Upper lobe of left lung (tissue), 6 donors: ENCODE measurements at regions not wholly inside any gene's neighbourhood (a gene's known extent, or its start where the extent isn't known, plus 50 kb on each side); places are given as distances from the start of the nearest gene placed in this dataset.
A peak's percentile ranks its signal among the peaks of the same experiment; 100 is the strongest.

ENCODE experiments used
- ATAC-seq, 2 donors: fragments of 200-7000 bp; cut with Tn5 transposase; one replicate each; pipeline ENCODE4 v1.9.1; 2022; ENCODE audit warnings: mild to moderate bottlenecking in 2 of 2, moderate library complexity in 2 of 2; ENCODE audit not compliant: low FRiP score in 2 of 2
- DNase-seq, 2 donors: peaks; one replicate each; pipeline ENCODE4 v3.0.0-alpha.2; 2019 to 2020
- H3K27ac ChIP-seq, 4 donors: fragments of 200-600 bp; sonication (generic); one replicate each; pipeline ENCODE4 v1.5.1; 2016 to 2019
- H3K27me3 ChIP-seq, 4 donors: fragments of 200-600 bp; sonication (generic); one replicate each; pipeline ENCODE4 v1.5.1; 2017 to 2019
- H3K36me3 ChIP-seq, 4 donors: fragments of 200-600 bp; sonication (generic); one replicate each; pipeline ENCODE4 v1.5.1; 2016 to 2019
- H3K4me1 ChIP-seq, 4 donors: fragments of 200-600 bp; sonication (generic); one replicate each; pipeline ENCODE4 v1.5.1; 2018 to 2019
- H3K4me3 ChIP-seq, 4 donors: fragments of 200-600 bp; sonication (generic); one replicate each; pipeline ENCODE4 v1.5.1; 2017 to 2019; ENCODE audit warnings: mild to moderate bottlenecking in 2 of 4, moderate library complexity in 1 of 4
- H3K9me3 ChIP-seq, 4 donors: fragments of 200-600 bp; sonication (generic); one replicate each; pipeline ENCODE4 v1.5.1; 2018 to 2019
- EP300 ChIP-seq, 4 donors: sonication (generic); formaldehyde crosslinking; IDR thresholded peaks; one replicate each; pipeline ENCODE4 v1.5.1; 2017; ENCODE audit warnings: antibody characterized with exemption in 4 of 4, control low read depth in 2 of 4
- POLR2A ChIP-seq, 4 donors: fragments of 450-650 bp; IDR thresholded peaks; one replicate each; pipeline ENCODE4 v1.5.1; 2016 to 2017; ENCODE audit warnings: antibody characterized with exemption in 4 of 4, mild to moderate bottlenecking in 2 of 4
- POLR2AphosphoS5 ChIP-seq, 2 donors: sonication (generic); formaldehyde crosslinking; IDR thresholded peaks; one replicate each; pipeline ENCODE4 v1.5.1; 2017; ENCODE audit warnings: antibody characterized with exemption in 2 of 2
- WGBS, 2 donors: methylation state at CpG; one replicate each; pipeline ENCODE4 v1.1.5; 2017 to 2018; 5-methylcytosine and 5-hydroxymethylcytosine counted together
- TF ChIP-seq, protein P1 (sequence below), 6 experiments: fragments of 450-650 bp in 4 of 6; fragments of 200-600 bp in 2 of 6; sonication (generic) in 2 of 6; IDR thresholded peaks; one replicate each; pipeline ENCODE4 v1.5.1; 2016 to 2019; ENCODE audit warnings: antibody characterized with exemption in 6 of 6
- donor health status: DM: no; HTN: no; CAD: no; lungs with moderate emphysema.
- donor health status: DM: no; HTN: yes; CAD: no; lungs with severe emphysema.

DNA sequence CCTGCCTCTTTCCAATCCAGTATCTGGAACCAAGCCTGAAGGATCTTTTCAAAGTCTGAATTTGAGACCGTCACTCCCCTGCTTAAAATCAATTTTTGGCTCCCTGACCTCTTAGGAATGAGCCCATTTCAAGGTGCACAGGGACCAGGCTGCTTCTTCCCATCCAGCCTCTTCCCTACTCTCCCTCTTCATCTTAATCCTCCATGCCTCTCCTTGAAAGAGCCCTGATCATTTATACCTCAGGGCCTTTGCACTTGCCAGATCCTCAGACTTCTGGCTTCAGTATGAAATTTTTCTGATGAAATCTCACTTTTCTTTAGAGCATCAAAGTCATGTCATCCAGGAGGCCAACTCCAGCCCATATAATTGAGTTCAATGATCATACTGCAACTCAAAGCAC, 399.5 kb upstream of the CELF2 start:
- H3K9me3 ChIP-seq, result no peaks in the 10 kb centered on the region
- H3K4me1 ChIP-seq, result no peaks in the 10 kb centered on the region
- H3K36me3 ChIP-seq, result no peaks in the 10 kb centered on the region
- WGBS, 2 donors, result 90 to 100% methylated on average over 1 of the region's 1 CpG
- no peak for DNase-seq
- H3K27ac ChIP-seq, result no peak overlapping the region
- H3K4me3 ChIP-seq, result no peak overlapping the region
- ATAC-seq, result no peak
- H3K27me3 ChIP-seq, result no peaks in the 10 kb centered on the region
- TF ChIP-seq EP300 (IDR thresholded peaks at IDR 0.05), result no peak
- no peak for TF ChIP-seq POLR2A (IDR thresholded peaks at IDR 0.05)
- TF ChIP-seq POLR2AphosphoS5 (IDR thresholded peaks at IDR 0.05), result no peak
- TF ChIP-seq, protein P1, sequence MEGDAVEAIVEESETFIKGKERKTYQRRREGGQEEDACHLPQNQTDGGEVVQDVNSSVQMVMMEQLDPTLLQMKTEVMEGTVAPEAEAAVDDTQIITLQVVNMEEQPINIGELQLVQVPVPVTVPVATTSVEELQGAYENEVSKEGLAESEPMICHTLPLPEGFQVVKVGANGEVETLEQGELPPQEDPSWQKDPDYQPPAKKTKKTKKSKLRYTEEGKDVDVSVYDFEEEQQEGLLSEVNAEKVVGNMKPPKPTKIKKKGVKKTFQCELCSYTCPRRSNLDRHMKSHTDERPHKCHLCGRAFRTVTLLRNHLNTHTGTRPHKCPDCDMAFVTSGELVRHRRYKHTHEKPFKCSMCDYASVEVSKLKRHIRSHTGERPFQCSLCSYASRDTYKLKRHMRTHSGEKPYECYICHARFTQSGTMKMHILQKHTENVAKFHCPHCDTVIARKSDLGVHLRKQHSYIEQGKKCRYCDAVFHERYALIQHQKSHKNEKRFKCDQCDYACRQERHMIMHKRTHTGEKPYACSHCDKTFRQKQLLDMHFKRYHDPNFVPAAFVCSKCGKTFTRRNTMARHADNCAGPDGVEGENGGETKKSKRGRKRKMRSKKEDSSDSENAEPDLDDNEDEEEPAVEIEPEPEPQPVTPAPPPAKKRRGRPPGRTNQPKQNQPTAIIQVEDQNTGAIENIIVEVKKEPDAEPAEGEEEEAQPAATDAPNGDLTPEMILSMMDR (IDR thresholded peaks at IDR 0.05), result no peak

DNA sequence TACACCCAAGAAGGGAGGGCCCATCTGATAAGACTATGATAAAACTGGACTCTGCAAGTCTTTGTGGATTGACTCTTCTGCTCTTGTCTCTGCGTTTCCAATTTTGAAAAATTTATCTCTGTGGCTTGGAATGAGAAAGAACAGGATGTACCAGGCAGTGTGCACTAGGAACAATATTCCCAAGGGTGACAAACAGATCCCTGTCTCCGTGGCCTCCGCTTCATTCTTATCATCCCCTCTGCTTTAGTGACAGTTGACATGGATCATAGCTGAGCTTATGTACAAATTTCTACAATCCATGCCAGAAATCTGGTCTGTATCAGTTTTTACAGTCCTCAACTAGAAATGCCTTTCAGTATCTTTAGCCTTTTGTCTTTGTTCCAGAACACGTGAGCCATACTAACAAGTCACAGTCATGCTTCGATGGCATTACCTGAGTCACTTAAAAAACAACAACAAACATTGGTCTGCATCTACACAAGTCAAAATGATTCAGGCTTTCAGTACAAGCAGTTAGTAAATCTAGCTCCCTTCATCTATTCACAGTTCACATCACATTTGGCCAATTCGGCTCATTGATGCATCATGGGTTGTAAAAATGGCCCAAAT, 393.6 kb upstream of the CELF2 start:
- Histone ChIP-seq H3K36me3 (no peaks in the 10 kb centered on the region), H3K27ac (peak overlapping the region in 1 of 4 donors; percentile 15), H3K4me1 (peaks cover 0 to 5% (median 0%) of the 10 kb centered on the region in 4 donors), H3K9me3 (no peaks in the 10 kb centered on the region), H3K4me3 (no peak overlapping the region), H3K27me3 (no peaks in the 10 kb centered on the region)
- ATAC-seq (peak in 1 of 2 donors; percentile 31), DNase-seq (no peak)
- TF ChIP-seq EP300 (IDR thresholded peaks at IDR 0.05), result peak in 2 of 4 donors; percentile 11 to 21
- no peak for TF ChIP-seq POLR2AphosphoS5 (IDR thresholded peaks at IDR 0.05)
- no peak for TF ChIP-seq POLR2A (IDR thresholded peaks at IDR 0.05)
- TF ChIP-seq, protein P1 (IDR thresholded peaks at IDR 0.05), result no peak
- 65 to 81% methylated on average over 6 of the region's 6 CpGs for WGBS, 2 donors

DNA sequence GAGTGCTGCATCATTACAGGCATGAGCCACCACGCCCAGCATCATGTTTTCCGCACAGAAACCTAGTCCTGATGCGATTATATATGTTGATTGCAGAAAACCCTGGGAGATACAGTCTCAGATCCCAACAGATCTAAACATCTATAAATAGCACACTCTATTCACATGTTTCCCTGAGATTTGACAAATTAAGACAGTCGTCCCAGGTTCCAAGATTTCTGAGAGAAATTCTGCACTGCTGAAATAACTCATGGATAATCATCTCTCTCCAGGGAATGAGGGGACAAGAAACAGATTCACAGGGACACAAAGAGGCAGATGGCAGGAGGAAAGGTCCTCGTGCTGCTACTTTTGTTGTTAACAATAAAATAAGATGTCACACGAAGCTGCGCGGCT, 393.1 kb upstream of the CELF2 start:
- ATAC-seq (no peak), DNase-seq (no peak)
- whole genome bisulfite sequencing, 2 donors, result 80 to 83% methylated on average over 8 of the region's 8 CpGs

DNA sequence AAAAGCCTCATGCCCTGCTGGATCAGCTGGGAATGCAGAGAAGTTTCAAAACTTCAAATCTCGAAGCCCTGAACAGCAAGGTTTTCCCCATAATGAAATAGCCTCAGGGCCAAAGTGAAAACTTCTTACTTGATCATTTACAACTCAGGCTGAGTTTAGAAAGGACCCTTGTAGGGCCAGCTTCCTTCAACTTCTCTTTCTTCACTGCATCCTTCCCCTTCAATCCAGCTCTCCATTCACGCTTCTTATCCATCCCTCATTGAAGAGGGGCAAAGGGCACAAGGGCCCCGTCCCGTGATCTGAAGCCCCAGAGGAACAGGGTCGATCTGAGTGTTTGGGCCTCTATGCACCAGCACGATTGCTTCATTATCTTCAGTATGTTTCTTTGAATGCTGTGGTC, 392.2 kb upstream of the CELF2 start:
- ATAC-seq, result no peak
- H3K4me1 ChIP-seq, result peaks cover 0 to 5% (median 0%) of the 10 kb centered on the region in 4 donors
- no peaks in the 10 kb centered on the region for H3K27me3 ChIP-seq
- H3K27ac ChIP-seq, result no peak overlapping the region
- TF ChIP-seq POLR2A (IDR thresholded peaks at IDR 0.05) (no peak), POLR2AphosphoS5 (IDR thresholded peaks at IDR 0.05) (no peak), EP300 (IDR thresholded peaks at IDR 0.05) (no peak)
- TF ChIP-seq, protein P1 (IDR thresholded peaks at IDR 0.05), result no peak
- 83 to 91% methylated on average over 6 of the region's 6 CpGs for WGBS, 2 donors
- H3K36me3 ChIP-seq, result no peaks in the 10 kb centered on the region
- no peaks in the 10 kb centered on the region for H3K9me3 ChIP-seq
- DNase-seq, result no peak
- H3K4me3 ChIP-seq, result no peak overlapping the region

More for the DNA sequence above, 393.1 kb upstream of the CELF2 start:
- no peaks in the 10 kb centered on the region for H3K9me3 ChIP-seq
- no peak overlapping the region for H3K27ac ChIP-seq
- no peak overlapping the region for H3K4me3 ChIP-seq
- H3K4me1 ChIP-seq, result peaks cover 0 to 5% (median 0%) of the 10 kb centered on the region in 4 donors
- H3K27me3 ChIP-seq, result no peaks in the 10 kb centered on the region
- TF ChIP-seq, protein P1 (IDR thresholded peaks at IDR 0.05), result no peak
- no peak for TF ChIP-seq POLR2A (IDR thresholded peaks at IDR 0.05)
- TF ChIP-seq EP300 (IDR thresholded peaks at IDR 0.05), result no peak
- TF ChIP-seq POLR2AphosphoS5 (IDR thresholded peaks at IDR 0.05), result no peak
- no peaks in the 10 kb centered on the region for H3K36me3 ChIP-seq

DNA sequence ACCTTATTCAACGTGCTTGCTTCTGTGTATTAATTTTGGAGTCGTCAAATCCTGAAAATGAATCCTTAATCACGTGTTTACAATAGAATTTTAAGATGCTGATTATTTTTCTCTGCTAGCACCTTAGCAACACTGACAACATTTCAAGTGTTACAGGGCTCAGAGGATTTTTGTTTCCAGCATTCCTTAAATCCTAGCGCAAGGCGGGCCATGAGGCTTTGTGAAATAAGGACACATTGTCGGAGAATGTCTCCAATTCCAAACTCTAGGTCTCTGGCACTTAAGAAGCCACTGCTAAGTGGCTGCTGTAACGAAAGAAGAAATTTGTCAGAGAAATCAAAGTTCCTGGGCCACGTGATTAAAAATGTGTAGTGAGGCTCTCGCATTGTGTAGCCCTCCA, 390.9 kb upstream of the CELF2 start:
- peaks cover 0 to 5% (median 0%) of the 10 kb centered on the region in 4 donors for H3K4me1 ChIP-seq
- H3K27ac ChIP-seq, result peak overlapping the region in 1 of 4 donors; percentile 7
- no peaks in the 10 kb centered on the region for H3K9me3 ChIP-seq
- DNase-seq (no peak), ATAC-seq (no peak)
- H3K4me3 ChIP-seq, result no peak overlapping the region
- TF ChIP-seq, protein P1 (IDR thresholded peaks at IDR 0.05), result no peak
- no peak for TF ChIP-seq EP300 (IDR thresholded peaks at IDR 0.05)
- no peak for TF ChIP-seq POLR2AphosphoS5 (IDR thresholded peaks at IDR 0.05)
- no peak for TF ChIP-seq POLR2A (IDR thresholded peaks at IDR 0.05)
- WGBS, 2 donors, result 68 to 72% methylated on average over 9 of the region's 9 CpGs
- no peaks in the 10 kb centered on the region for H3K36me3 ChIP-seq
- H3K27me3 ChIP-seq, result no peaks in the 10 kb centered on the region
